H1 (cell line): ENCODE measurements at regions not wholly inside any gene's neighbourhood (a gene's known extent, or its start where the extent isn't known, plus 50 kb on each side); places are given as distances from the start of the nearest gene placed in this dataset.

ENCODE experiments used
- CTCF ChIA-PET: fragments of 300-600 bp; sonication (Branson Sonifier 250); formaldehyde crosslinking; loops from one replicate; lab custom pipeline; 2021; ENCODE audit not compliant: partially characterized antibody; lab: Charles Lee
- POLR2A ChIA-PET: fragments of 300-600 bp; sonication (Branson Sonifier 250); formaldehyde crosslinking; loops from one replicate; lab custom pipeline; 2021; ENCODE audit warnings: inconsistent platforms; ENCODE audit not compliant: partially characterized antibody; lab: Charles Lee
- DNase-seq, 2 experiments: peaks; one replicate each; pipeline versions ENCODE4 v3.0.0 to v3.0.0-alpha.2; 2010 to 2022; ENCODE audit warnings: low spot score in 2 of 2, low read depth in 1 of 2, mixed read lengths in 1 of 2
- FAIRE-seq: peaks from 2 replicates; lab custom pipeline; 2011; peaks lifted over from hg19 to GRCh38; lab: Jason Lieb, UNC
- H2AFZ ChIP-seq: 2 replicates; pipeline ENCODE4 v1.8.1; 2012; ENCODE audit warnings: low read length, inconsistent platforms
- H2AK5ac ChIP-seq: 2 replicates; pipeline ENCODE4 v1.6.1; 2013; ENCODE audit warnings: low read depth, low read length
- H2BK120ac ChIP-seq: replicated peaks from 2 replicates; pipeline ENCODE3; 2013; ENCODE audit warnings: low read depth, low read length, inconsistent platforms
- H2BK12ac ChIP-seq: 2 replicates; pipeline ENCODE4 v1.6.1; 2013; ENCODE audit warnings: low read depth, low read length
- H2BK15ac ChIP-seq: 2 replicates; pipeline ENCODE4 v1.6.1; 2013; ENCODE audit warnings: low read length
- H2BK20ac ChIP-seq: 2 replicates; pipeline ENCODE4 v1.6.1; 2013; ENCODE audit warnings: low read length
- H2BK5ac ChIP-seq: 2 replicates; pipeline ENCODE4 v1.6.1; 2013; ENCODE audit warnings: low read depth, low read length
- H3K14ac ChIP-seq: 2 replicates; pipeline ENCODE4 v1.6.1; 2013; ENCODE audit warnings: inconsistent platforms; ENCODE audit not compliant: insufficient read length
- H3K18ac ChIP-seq: 2 replicates; pipeline ENCODE4 v1.6.1; 2013; ENCODE audit warnings: low read length; ENCODE audit errors: extremely low read depth
- H3K23ac ChIP-seq: 2 replicates; pipeline ENCODE4 v1.6.1; 2013; ENCODE audit warnings: inconsistent platforms; ENCODE audit not compliant: insufficient read length
- H3K23me2 ChIP-seq: 2 replicates; pipeline ENCODE4 v1.6.1; 2013; ENCODE audit warnings: low read depth, low read length
- H3K27ac ChIP-seq: 2 replicates; pipeline ENCODE4 v1.6.1; 2011; ENCODE audit warnings: low read depth, low read length, inconsistent platforms
- H3K27me3 ChIP-seq, 4 experiments: replicated peaks in 1 of 4; 1 replicate in 1 of 4; 2 replicates in 3 of 4; pipeline versions ENCODE4 v1.6.1 to v1.8.1; 2011 to 2013; ENCODE audit warnings: low read length in 3 of 4, mild to moderate bottlenecking in 3 of 4, inconsistent platforms in 2 of 4, mixed read lengths in 2 of 4, moderate library complexity in 1 of 4; ENCODE audit not compliant: control insufficient read depth in 3 of 4, insufficient read depth in 3 of 4; ENCODE audit errors: extremely low read depth in 1 of 4
- H3K36me3 ChIP-seq, 4 experiments: 2 replicates each; pipeline versions ENCODE4 v1.6.1 to v1.8.1; 2011 to 2013; ENCODE audit warnings: mild to moderate bottlenecking in 4 of 4, low read length in 3 of 4, moderate library complexity in 2 of 4, control low read depth in 1 of 4, inconsistent platforms in 1 of 4; ENCODE audit not compliant: insufficient read depth in 4 of 4, control insufficient read depth in 2 of 4
- H3K4ac ChIP-seq: replicated peaks from 2 replicates; pipeline ENCODE3; 2013; ENCODE audit warnings: low read length, low read depth, mixed read lengths, inconsistent platforms; ENCODE audit not compliant: insufficient read length
- H3K4me1 ChIP-seq, 4 experiments: replicated peaks in 1 of 4; 1 replicate in 1 of 4; 2 replicates in 3 of 4; pipeline versions ENCODE4 v1.6.1 to v1.8.1; 2011 to 2013; ENCODE audit warnings: low read length in 3 of 4, inconsistent platforms in 2 of 4, mixed read lengths in 1 of 4; ENCODE audit not compliant: insufficient read depth in 4 of 4, control insufficient read depth in 3 of 4
- H3K4me2 ChIP-seq, 2 experiments: 2 replicates each; pipeline versions ENCODE4 v1.6.1 to v1.8.1; 2011 to 2013; ENCODE audit warnings: low read depth in 2 of 2, low read length in 2 of 2, control low read depth in 1 of 2, inconsistent platforms in 1 of 2, mild to moderate bottlenecking in 1 of 2; ENCODE audit not compliant: insufficient read depth in 1 of 2
- H3K4me3 ChIP-seq, 4 experiments: fragments of 200-600, 300-600 bp in 1 of 4; sonication (generic), shearing (Covaris generic), sonication (Bioruptor Twin) in 1 of 4; 2 replicates each; pipeline versions ENCODE4 v1.5.1 to v1.8.1; 2011 to 2016; ENCODE audit warnings: low read length in 4 of 4, low read depth in 3 of 4, control low read depth in 2 of 4, inconsistent platforms in 2 of 4, mild to moderate bottlenecking in 2 of 4, mixed read lengths in 1 of 4, moderate library complexity in 1 of 4; ENCODE audit not compliant: insufficient read depth in 2 of 4; ENCODE audit errors: extremely low read depth in 1 of 4
- H3K56ac ChIP-seq: replicated peaks from 2 replicates; pipeline ENCODE3; 2013; ENCODE audit warnings: low read depth, mild to moderate bottlenecking, mixed read lengths, low read length, inconsistent platforms; ENCODE audit not compliant: insufficient read length
- H3K79me1 ChIP-seq: 2 replicates; pipeline ENCODE4 v1.6.1; 2013; ENCODE audit warnings: low read depth, low read length, control low read depth
- H3K79me2 ChIP-seq, 2 experiments: 2 replicates each; pipeline versions ENCODE4 v1.6.1 to v1.8.1; 2012 to 2013; ENCODE audit warnings: low read length in 2 of 2, mild to moderate bottlenecking in 2 of 2, inconsistent platforms in 1 of 2; ENCODE audit not compliant: insufficient read depth in 2 of 2, control insufficient read depth in 1 of 2
- H3K9ac ChIP-seq, 4 experiments: replicated peaks in 1 of 4; 1 replicate in 1 of 4; 2 replicates in 3 of 4; pipeline versions ENCODE4 v1.6.1 to v1.8.1; 2011 to 2013; ENCODE audit warnings: low read depth in 3 of 4, low read length in 3 of 4, control low read depth in 2 of 4, mild to moderate bottlenecking in 2 of 4, moderate library complexity in 2 of 4, inconsistent platforms in 1 of 4; ENCODE audit errors: extremely low read depth in 1 of 4
- H3K9me3 ChIP-seq, 2 experiments: 2 replicates each; pipeline versions ENCODE4 v1.6.1 to v1.8.1; 2012 to 2013; ENCODE audit warnings: mild to moderate bottlenecking in 2 of 2, moderate library complexity in 2 of 2, control low read depth in 1 of 2, inconsistent platforms in 1 of 2, low read depth in 1 of 2, low read length in 1 of 2, mixed read lengths in 1 of 2; ENCODE audit not compliant: insufficient read depth in 2 of 2
- H4K20me1 ChIP-seq, 2 experiments: replicated peaks in 1 of 2; 2 replicates each; pipeline versions ENCODE3 to v1.8.1; 2011 to 2013; ENCODE audit warnings: inconsistent platforms in 2 of 2, low read length in 2 of 2, mild to moderate bottlenecking in 1 of 2; ENCODE audit not compliant: insufficient read depth in 2 of 2, control insufficient read depth in 1 of 2
- H4K5ac ChIP-seq: 2 replicates; pipeline ENCODE4 v1.6.1; 2013; ENCODE audit warnings: low read length, low read depth, mixed read lengths, inconsistent platforms; ENCODE audit not compliant: insufficient read length
- H4K8ac ChIP-seq: 2 replicates; pipeline ENCODE4 v1.8.0; 2013; ENCODE audit warnings: mild to moderate bottlenecking, moderate library complexity, low read length, inconsistent platforms; ENCODE audit not compliant: insufficient read depth; ENCODE audit errors: extremely low read depth
- H4K91ac ChIP-seq: replicated peaks from 2 replicates; pipeline ENCODE3; 2013; ENCODE audit warnings: low read length, mixed read lengths, inconsistent platforms; ENCODE audit not compliant: insufficient read length
- ASH2L ChIP-seq: fragments of 200-600, 300-600 bp; sonication (generic); IDR thresholded peaks from one replicate; pipeline ENCODE4 v1.7.1; 2017; ENCODE audit warnings: low read length
- BCL11A ChIP-seq, 2 experiments: IDR thresholded peaks; one replicate each; pipeline ENCODE4 v1.6.1; 2011; ENCODE audit warnings: low read depth in 2 of 2, low read length in 2 of 2, mild to moderate bottlenecking in 2 of 2
- CHD2 ChIP-seq: IDR thresholded peaks from 2 replicates; pipeline ENCODE4 v1.6.1; 2012; ENCODE audit warnings: low read length, improper control_type of control experiment
- CTBP2 ChIP-seq: IDR thresholded peaks from 2 replicates; pipeline ENCODE4 v1.7.0; 2011; ENCODE audit warnings: borderline replicate concordance, mild to moderate bottlenecking, moderate library complexity, mixed read lengths, low read length; ENCODE audit not compliant: insufficient read depth, insufficient read length
- CTCF ChIP-seq, 3 experiments: IDR thresholded peaks; 1 replicate in 2 of 3; 2 replicates in 1 of 3; pipeline versions ENCODE4 v1.5.1 to v1.6.1; 2011; ENCODE audit warnings: low read length in 3 of 3, mild to moderate bottlenecking in 3 of 3, inconsistent platforms in 2 of 3, low read depth in 1 of 3, moderate library complexity in 1 of 3; ENCODE audit not compliant: insufficient read depth in 1 of 3; ENCODE audit errors: control extremely low read depth in 1 of 3
- EZH2 ChIP-seq: fragments of 200-600 bp; sonication (generic); IDR thresholded peaks from 2 replicates; pipeline ENCODE4 v1.7.1; 2012; ENCODE audit warnings: low read depth, mild to moderate bottlenecking, moderate library complexity, low read length, inconsistent platforms; ENCODE audit not compliant: severe bottlenecking
- RXRA ChIP-seq: IDR thresholded peaks from 2 replicates; pipeline ENCODE4 v1.6.1; 2011; ENCODE audit warnings: low read depth, mild to moderate bottlenecking, low read length, moderate library complexity; ENCODE audit not compliant: insufficient read depth
- SAP30 ChIP-seq: fragments of 300-600 bp; sonication (generic); IDR thresholded peaks from 2 replicates; pipeline ENCODE4 v1.7.1; 2012; ENCODE audit warnings: low read length, moderate library complexity, mild to moderate bottlenecking, inconsistent platforms; ENCODE audit not compliant: insufficient read depth, insufficient replicate concordance
- SP4 ChIP-seq: IDR thresholded peaks from 2 replicates; pipeline ENCODE4 v1.6.1; 2012; ENCODE audit warnings: low read length, inconsistent platforms
- SRF ChIP-seq: IDR thresholded peaks from 2 replicates; pipeline ENCODE4 v1.6.1; 2011; ENCODE audit warnings: mild to moderate bottlenecking, low read depth, low read length, moderate library complexity
- WGBS, 2 experiments: shearing (Covaris generic) in 1 of 2; methylation state at CpG; one replicate each; pipeline versions ENCODE4 v1.1.6 to v1.1.7; 2013 to 2015; ENCODE audit warnings: low lambda C conversion rate in 2 of 2, mixed read lengths in 2 of 2, inconsistent platforms in 1 of 2, low coverage in 1 of 2, missing lambda C conversion rate in 1 of 2; ENCODE audit not compliant: insufficient replicate concordance in 2 of 2, insufficient coverage in 1 of 2, insufficient read length in 1 of 2; ENCODE audit errors: extremely low coverage in 1 of 2, missing lambda C conversion rate in 1 of 2; 5-methylcytosine and 5-hydroxymethylcytosine counted together

- no peak overlapping the region for H2BK15ac ChIP-seq
- H4K8ac ChIP-seq: no peak overlapping the region
- no peak overlapping the region for H3K9ac ChIP-seq
- FAIRE-seq (no peak), DNase-seq (no peak)
- H4K20me1 ChIP-seq: no peaks in the 10 kb centered on the region
- no peak overlapping the region for H3K27ac ChIP-seq
- no peak overlapping the region for H3K4me2 ChIP-seq
- ChIA-PET POLR2A (no interaction called here), CTCF (no interaction called here)
- peaks cover 0 to 3% of the 10 kb centered on the region in 2 experiments; a peak in 1 of 4 replicates for H3K9me3 ChIP-seq
- no peak overlapping the region for H2BK5ac ChIP-seq
- H2BK120ac ChIP-seq: no peak overlapping the region
- no peak overlapping the region for H2AFZ ChIP-seq
- no peak overlapping the region for H3K4me3 ChIP-seq
- H3K4me1 ChIP-seq: peaks cover 0 to 2% (median 0%) of the 10 kb centered on the region in 4 experiments; a peak in 1 of 7 replicates
- no peak overlapping the region for H3K4ac ChIP-seq
- no peak overlapping the region for H4K5ac ChIP-seq
- H3K14ac ChIP-seq: no peak overlapping the region
- no peaks in the 10 kb centered on the region for H3K36me3 ChIP-seq
- no peaks in the 10 kb centered on the region for H3K23me2 ChIP-seq
- H3K56ac ChIP-seq: no peak overlapping the region
- no peak overlapping the region for H2AK5ac ChIP-seq
- H4K91ac ChIP-seq: no peak overlapping the region
- H2BK20ac ChIP-seq: no peak overlapping the region
- WGBS, 2 experiments: 94% methylated on average over 22 of the region's 22 CpGs; no CpG with 5 or more reads in 1 of the 2 experiments
- no peak overlapping the region for H3K18ac ChIP-seq
- H3K79me1 ChIP-seq: no peaks in the 10 kb centered on the region
- no peaks in the 10 kb centered on the region for H3K79me2 ChIP-seq
- no peak overlapping the region for H3K23ac ChIP-seq
- H2BK12ac ChIP-seq: no peak overlapping the region
- no peaks in the 10 kb centered on the region; a peak in 1 of 7 replicates for H3K27me3 ChIP-seq
- no peak for TF ChIP-seq RXRA
- no peak for TF ChIP-seq CHD2
- TF ChIP-seq BCL11A (IDR thresholded peaks at IDR 0.05; ENCODE audit: low read depth in 2 of 2, low read length in 2 of 2): no peak
- TF ChIP-seq CTBP2: no peak
- no peak for TF ChIP-seq SAP30
- no peak for TF ChIP-seq CTCF (IDR thresholded peaks at IDR 0.05; ENCODE audit: control extremely low read depth in 1 of 3, insufficient read depth in 1 of 3, low read depth in 1 of 3, low read length in 3 of 3)
- TF ChIP-seq EZH2: no peak
- TF ChIP-seq ASH2L: no peak
- no peak for TF ChIP-seq SRF
- TF ChIP-seq SP4: no peak
Measured at GRCh38 chr6:169160091-169160854, 93.4 kb downstream of the THBS2 start.
